Endodermal cell (in vitro differentiated cells): ENCODE measurements at regions not wholly inside any gene's neighbourhood (a gene's known extent, or its start where the extent isn't known, plus 50 kb on each side); places are given as distances from the start of the nearest gene placed in this dataset.

Source experiments
- DNase-seq: peaks from one replicate; pipeline ENCODE4 v3.0.0-alpha.2; 2017
- H3K27ac ChIP-seq: 2 replicates; pipeline ENCODE4 v1.5.1; 2013; ENCODE audit warnings: mild to moderate bottlenecking, low read depth, low read length, moderate library complexity
- H3K27me3 ChIP-seq: 2 replicates; pipeline ENCODE4 v1.6.1; 2013; ENCODE audit warnings: mild to moderate bottlenecking, low read length, moderate library complexity; ENCODE audit not compliant: insufficient read depth, control insufficient read depth, poor library complexity, severe bottlenecking
- H3K36me3 ChIP-seq: 2 replicates; pipeline ENCODE4 v1.7.0; 2013; ENCODE audit warnings: mild to moderate bottlenecking, low read length, moderate library complexity; ENCODE audit not compliant: control insufficient read depth, insufficient read depth
- H3K4me1 ChIP-seq: one replicate; pipeline ENCODE4 v1.7.0; 2013; ENCODE audit warnings: low read length; ENCODE audit not compliant: control insufficient read depth, insufficient read depth
- H3K4me3 ChIP-seq: 2 replicates; pipeline ENCODE4 v1.5.1; 2013; ENCODE audit warnings: mild to moderate bottlenecking, low read length, moderate library complexity
- H3K9ac ChIP-seq: 2 replicates; pipeline ENCODE4 v1.6.1; 2013; ENCODE audit warnings: mild to moderate bottlenecking, low read length, moderate library complexity; ENCODE audit not compliant: poor library complexity, severe bottlenecking; ENCODE audit errors: extremely low read depth
- H3K9me3 ChIP-seq: 2 replicates; pipeline ENCODE4 v1.6.1; 2013; ENCODE audit warnings: mild to moderate bottlenecking, low read length, moderate library complexity; ENCODE audit not compliant: control insufficient read depth
- H3K27ac Mint-ChIP-seq: 2 replicates; pipeline ENCODE4 v1.8.0; 2020; ENCODE audit warnings: mixed read lengths
- H3K27me3 Mint-ChIP-seq: 2 replicates; pipeline ENCODE4 v1.8.0; 2021; ENCODE audit warnings: mild to moderate bottlenecking, mixed read lengths; ENCODE audit not compliant: insufficient read depth
- H3K36me3 Mint-ChIP-seq: 2 replicates; pipeline ENCODE4 v1.8.0; 2020; ENCODE audit warnings: low read depth, mixed read lengths
- H3K4me1 Mint-ChIP-seq: 2 replicates; pipeline ENCODE4 v1.8.0; 2020; ENCODE audit warnings: mixed read lengths
- H3K4me3 Mint-ChIP-seq: 2 replicates; pipeline ENCODE4 v1.8.0; 2020; ENCODE audit warnings: mild to moderate bottlenecking, moderate library complexity, mixed read lengths
- H3K9me3 Mint-ChIP-seq: 2 replicates; pipeline ENCODE4 v1.8.0; 2020; ENCODE audit warnings: mild to moderate bottlenecking, mixed read lengths
- whole genome bisulfite sequencing, 2 experiments: methylation state at CpG; one replicate each; pipeline versions ENCODE4 v1.1.5 to v1.1.7; 2013; ENCODE audit warnings: missing lambda C conversion rate in 2 of 2, mixed read lengths in 1 of 2; ENCODE audit not compliant: insufficient coverage in 1 of 2, insufficient read length in 1 of 2; 5-methylcytosine and 5-hydroxymethylcytosine counted together
- TF ChIP-seq, protein P1 (sequence below): fragments of 200-600 bp; sonication (generic); conservative IDR thresholded peaks from 2 replicates; pipeline ENCODE4 v1.5.0; 2021; ENCODE audit warnings: antibody characterized with exemption, mild to moderate bottlenecking

DNA sequence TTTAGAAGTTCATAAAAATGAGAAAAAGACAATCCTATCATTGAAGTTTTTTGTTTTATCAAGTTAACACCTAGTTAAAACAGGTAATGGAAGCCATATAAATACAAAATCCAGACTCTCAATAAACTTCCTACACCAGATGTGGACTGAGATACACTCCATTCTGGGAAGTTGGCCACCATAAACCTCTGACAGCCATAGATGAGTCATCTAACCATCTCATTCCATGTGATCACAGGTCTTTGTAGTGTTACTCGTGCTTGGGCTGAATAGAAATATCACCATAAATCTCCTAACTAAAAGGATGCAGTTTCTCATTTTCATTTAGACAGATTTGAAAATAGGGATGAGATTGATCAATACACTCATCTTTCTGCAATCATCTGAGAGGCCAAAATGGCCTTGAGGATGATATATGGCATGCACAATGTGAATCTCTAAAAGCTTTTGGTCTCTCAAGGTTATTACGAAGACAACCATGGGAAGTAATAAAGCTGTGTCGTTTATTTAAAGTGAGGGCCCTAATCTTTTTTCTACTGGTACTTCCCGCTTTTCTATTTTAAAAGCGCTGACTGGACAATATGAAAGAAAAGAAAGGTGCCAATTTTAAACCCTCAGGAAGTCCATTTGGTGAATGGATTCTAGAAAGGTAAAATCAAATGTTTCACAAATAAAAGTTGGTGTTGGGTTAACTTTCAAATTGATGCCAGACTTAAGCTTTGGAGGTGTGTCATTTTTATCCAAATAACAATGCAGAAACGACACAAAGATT lies 155.5 kb downstream of the POLR2M start:
- H3K27me3 ChIP-seq, result no peaks in the 10 kb centered on the region
- Mint-ChIP-seq H3K27me3 (peaks cover 8% of the 10 kb centered on the region), H3K9me3 (no peaks in the 10 kb centered on the region), H3K4me1 (no peaks in the 10 kb centered on the region), H3K36me3 (no peaks in the 10 kb centered on the region), H3K27ac (no peak overlapping the region), H3K4me3 (no peak overlapping the region)
- H3K36me3 ChIP-seq, result no peaks in the 10 kb centered on the region
- H3K4me1 ChIP-seq, result no peaks in the 10 kb centered on the region
- H3K9ac ChIP-seq, result no peak overlapping the region
- H3K9me3 ChIP-seq, result no peaks in the 10 kb centered on the region
- no peak overlapping the region for H3K4me3 ChIP-seq
- no peak for DNase-seq
- TF ChIP-seq, protein P1, sequence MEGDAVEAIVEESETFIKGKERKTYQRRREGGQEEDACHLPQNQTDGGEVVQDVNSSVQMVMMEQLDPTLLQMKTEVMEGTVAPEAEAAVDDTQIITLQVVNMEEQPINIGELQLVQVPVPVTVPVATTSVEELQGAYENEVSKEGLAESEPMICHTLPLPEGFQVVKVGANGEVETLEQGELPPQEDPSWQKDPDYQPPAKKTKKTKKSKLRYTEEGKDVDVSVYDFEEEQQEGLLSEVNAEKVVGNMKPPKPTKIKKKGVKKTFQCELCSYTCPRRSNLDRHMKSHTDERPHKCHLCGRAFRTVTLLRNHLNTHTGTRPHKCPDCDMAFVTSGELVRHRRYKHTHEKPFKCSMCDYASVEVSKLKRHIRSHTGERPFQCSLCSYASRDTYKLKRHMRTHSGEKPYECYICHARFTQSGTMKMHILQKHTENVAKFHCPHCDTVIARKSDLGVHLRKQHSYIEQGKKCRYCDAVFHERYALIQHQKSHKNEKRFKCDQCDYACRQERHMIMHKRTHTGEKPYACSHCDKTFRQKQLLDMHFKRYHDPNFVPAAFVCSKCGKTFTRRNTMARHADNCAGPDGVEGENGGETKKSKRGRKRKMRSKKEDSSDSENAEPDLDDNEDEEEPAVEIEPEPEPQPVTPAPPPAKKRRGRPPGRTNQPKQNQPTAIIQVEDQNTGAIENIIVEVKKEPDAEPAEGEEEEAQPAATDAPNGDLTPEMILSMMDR, result no peak
- 84 to 87% methylated on average over 3 to 6 of the region's 6 CpGs for WGBS, 2 experiments
- no peak overlapping the region for H3K27ac ChIP-seq

DNA sequence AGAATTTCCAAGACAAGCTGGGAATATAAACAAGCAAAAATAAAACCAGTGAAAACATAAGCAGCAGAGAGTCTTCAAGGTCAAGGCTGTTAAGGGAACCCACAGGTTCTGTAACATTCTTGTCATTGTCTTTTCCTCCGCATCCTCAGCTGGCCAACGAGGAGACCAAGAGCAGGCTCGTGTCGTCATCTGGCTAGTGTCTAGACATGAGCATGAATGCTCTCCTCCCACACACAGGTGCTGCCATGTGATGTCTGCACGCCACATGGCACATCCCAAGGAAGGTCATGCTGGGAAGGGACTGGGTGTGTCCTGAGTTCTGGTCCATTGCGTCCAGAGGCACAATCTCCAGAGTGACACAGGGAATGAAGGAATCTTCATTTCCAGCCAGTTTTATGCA lies 156.2 kb downstream of the POLR2M start:
- Histone ChIP-seq H3K36me3 (no peaks in the 10 kb centered on the region), H3K4me3 (no peak overlapping the region), H3K9me3 (no peaks in the 10 kb centered on the region), H3K27ac (no peak overlapping the region), H3K9ac (no peak overlapping the region), H3K4me1 (no peaks in the 10 kb centered on the region), H3K27me3 (no peaks in the 10 kb centered on the region)
- H3K36me3 Mint-ChIP-seq, result no peaks in the 10 kb centered on the region
- H3K4me1 Mint-ChIP-seq, result no peaks in the 10 kb centered on the region
- H3K4me3 Mint-ChIP-seq, result no peak overlapping the region
- no peak for DNase-seq
- no peak overlapping the region for H3K27ac Mint-ChIP-seq
- WGBS, 2 experiments, result 95 to 96% methylated on average over 4 to 6 of the region's 6 CpGs
- no peaks in the 10 kb centered on the region for H3K9me3 Mint-ChIP-seq
- peaks cover 11% of the 10 kb centered on the region for H3K27me3 Mint-ChIP-seq
- TF ChIP-seq, protein P1, result no peak

DNA sequence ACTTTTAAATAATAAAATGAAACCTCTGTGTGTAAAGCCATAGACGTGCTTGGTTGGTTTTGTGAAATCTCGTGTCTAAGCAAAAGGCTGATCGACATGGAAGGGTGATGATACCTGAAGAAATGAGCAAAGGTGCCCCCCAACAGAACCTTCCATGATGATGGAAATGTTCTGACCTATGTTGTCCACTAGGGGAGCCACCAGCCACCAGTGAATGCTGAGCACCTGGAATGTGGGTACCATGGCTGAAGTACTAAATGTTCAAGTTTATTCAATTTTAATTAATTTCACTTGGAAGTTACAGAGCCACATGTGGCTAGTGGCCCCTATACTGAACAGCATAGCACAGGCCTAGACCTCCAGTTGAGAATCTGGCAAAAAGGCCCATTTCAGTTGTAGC lies 158.8 kb downstream of the POLR2M start:
- no peaks in the 10 kb centered on the region for H3K36me3 ChIP-seq
- TF ChIP-seq, protein P1, result peak; percentile 75
- peaks cover 11% of the 10 kb centered on the region for H3K27me3 Mint-ChIP-seq
- H3K4me3 ChIP-seq, result no peak overlapping the region
- H3K4me3 Mint-ChIP-seq, result no peak overlapping the region
- 82 to 84% methylated on average over 3 of the region's 3 CpGs for WGBS, 2 experiments
- no peak overlapping the region for H3K27ac Mint-ChIP-seq
- H3K36me3 Mint-ChIP-seq, result no peaks in the 10 kb centered on the region
- H3K4me1 Mint-ChIP-seq, result no peaks in the 10 kb centered on the region
- peaks cover 5% of the 10 kb centered on the region for H3K9me3 Mint-ChIP-seq
- peak; percentile 62 for DNase-seq
- H3K9me3 ChIP-seq, result peaks cover 7% of the 10 kb centered on the region
- H3K27ac ChIP-seq, result no peak overlapping the region
- H3K9ac ChIP-seq, result no peak overlapping the region
- no peaks in the 10 kb centered on the region for H3K27me3 ChIP-seq
- no peaks in the 10 kb centered on the region for H3K4me1 ChIP-seq
